NCI-H2081 treated with DMSO at 0.1 percent for 48 hours (cell line): ENCODE measurements at regions not wholly inside any gene's neighbourhood (a gene's known extent, or its start where the extent isn't known, plus 50 kb on each side); places are given as distances from the start of the nearest gene placed in this dataset.
"Not testable (repeated sequence)": the region's sequence is repeated elsewhere in the genome, so short reads cannot be mapped to it uniquely, and the experiment has no call there.

ENCODE experiments used
- DNase-seq: peaks from one replicate; lab custom pipeline; 2025; lab: John Stamatoyannopoulos, UW

DNA sequence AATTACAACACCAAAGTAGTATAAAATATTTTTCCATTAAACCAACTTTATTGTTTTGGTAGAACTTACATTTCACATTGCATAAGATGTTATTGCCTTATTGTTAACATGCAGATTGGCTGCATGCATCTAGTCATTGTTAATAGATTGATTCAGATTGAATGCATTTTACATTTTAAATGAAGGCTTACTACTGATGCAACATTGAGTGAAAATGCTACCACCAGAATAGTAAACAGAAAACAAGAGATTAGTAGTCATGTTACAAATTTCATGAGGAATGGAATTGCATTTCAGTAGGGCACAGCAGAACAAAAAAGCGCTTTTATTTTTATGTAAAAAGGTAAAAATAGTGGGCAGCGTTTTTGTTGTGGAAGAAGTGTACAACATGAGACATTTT is 298.3 kb downstream of the ARL4A start:
- DNase-seq, result no peak

DNA sequence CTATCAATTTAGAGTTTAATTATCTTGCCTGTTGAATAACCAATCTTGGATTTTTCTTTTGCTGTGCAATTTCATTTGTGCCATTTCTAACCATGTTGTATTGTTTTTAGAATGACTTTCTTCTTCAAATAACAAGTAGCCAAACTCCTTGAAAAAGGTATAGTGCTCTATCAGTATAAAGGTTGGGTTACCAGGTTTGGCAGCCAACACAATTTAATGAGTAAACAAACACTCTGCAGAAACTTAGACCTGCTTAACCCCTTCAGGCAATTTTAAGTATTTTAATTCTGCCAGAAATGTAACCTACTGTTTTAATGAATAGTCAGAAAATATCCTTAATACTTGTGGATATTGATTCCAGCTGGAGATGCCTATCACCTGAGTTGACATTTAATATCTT is 299.8 kb downstream of the ARL4A start:
- no peak for DNase-seq

DNA sequence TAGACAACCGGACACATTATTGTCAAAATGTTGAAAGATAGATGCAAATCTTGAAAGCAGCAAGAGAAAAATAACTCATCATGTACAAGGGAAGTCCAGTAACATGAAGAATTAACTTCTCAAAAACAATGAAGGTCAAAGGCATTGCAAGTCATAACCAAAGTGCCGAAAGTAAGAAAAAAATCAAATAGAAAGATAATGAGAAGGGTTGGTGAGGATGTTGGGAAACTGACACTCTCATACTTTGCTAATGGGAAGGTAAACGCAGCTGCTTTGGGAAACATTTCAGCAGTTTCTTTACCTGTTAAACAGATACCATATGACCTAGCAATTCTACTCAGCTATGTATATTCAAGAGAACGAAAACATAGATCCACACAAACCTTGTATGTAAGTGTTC is 303.0 kb downstream of the ARL4A start:
- DNase-seq, result no peak

DNA sequence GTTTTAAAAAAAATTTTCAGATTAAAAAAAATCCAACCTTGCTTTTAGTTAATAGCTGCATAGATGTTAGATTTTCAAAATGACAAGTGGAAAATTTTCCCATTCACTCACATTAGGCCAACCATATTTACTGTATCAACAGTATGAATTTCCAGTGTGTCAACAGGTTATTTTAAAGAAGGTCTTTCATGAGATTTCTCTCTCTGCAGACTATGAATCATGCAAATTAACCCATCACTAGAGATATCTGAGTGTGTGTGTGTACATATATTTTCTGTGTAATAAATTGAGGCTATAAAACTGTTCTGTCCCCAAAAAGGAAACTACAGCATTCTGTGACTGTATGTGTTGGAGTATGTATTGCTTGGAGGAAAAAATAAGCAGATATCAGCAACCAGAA is 305.6 kb downstream of the ARL4A start:
- no peak for DNase-seq

DNA sequence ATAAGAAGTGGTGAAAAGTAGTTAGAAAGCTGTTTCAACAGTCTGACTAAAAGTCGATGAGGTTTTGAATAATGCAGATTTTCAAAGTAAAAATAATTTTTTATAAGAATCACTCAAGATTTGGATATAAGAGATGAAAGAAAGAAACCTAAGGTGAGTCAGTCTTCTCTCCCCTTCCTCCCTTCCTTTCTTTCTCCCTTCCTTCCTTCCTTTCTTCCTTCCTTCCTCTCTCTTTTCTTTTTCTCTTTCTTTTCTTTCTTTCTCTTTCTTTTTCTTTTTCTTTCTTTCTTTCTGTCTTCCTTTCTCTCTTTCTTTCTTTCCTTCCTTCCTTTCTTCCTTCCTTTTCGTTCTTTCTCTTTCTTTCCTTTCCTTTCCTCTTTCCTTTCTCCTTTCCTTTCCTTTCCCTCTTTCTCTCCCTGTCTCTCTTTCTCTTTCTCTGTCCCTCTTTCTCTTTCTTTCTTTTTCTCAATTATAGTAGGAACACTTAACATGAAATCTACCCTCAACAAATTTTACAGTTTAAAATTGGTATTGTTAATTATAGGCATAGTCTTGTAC is 308.6 kb downstream of the ARL4A start:
- DNase-seq, result no peak

DNA sequence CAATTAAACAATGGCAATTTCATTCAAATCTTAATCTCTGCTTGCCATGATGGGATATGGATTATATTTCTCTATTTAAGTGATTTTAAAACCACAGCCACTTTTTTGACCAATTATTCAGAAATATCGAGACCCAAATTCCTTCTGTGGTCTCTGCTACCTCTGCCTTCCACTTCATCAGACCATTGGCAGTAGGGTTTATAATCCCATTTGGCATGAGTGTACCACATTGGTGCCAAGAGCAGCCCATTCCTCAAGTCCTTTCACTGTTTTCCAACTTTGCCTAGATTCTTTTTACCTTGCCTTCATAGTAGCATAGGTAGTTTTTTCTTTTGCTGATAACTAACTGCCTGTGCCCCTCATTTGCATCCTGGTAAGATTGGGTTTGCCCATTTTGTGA is 319.9 kb downstream of the ARL4A start:
- DNase-seq, result no peak

DNA sequence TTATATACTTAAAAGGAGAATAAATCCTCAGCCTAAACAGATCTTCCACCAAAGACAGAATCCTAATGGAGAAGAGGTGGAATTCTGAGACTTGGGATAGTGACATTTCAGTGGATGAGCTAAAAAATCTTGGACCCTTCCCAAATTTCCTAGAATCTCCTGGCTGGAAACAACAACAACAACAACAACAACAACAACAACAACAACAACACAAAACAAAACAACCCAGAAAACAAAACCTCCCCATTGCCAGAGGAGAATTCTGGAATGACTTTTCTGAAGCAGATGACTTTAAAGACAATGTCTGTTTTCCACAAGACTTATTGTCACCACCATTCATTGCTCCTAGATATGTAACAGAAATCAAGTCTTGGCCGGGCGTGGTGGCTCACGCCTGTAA is 322.1 kb downstream of the ARL4A start:
- DNase-seq, result no peak

DNA sequence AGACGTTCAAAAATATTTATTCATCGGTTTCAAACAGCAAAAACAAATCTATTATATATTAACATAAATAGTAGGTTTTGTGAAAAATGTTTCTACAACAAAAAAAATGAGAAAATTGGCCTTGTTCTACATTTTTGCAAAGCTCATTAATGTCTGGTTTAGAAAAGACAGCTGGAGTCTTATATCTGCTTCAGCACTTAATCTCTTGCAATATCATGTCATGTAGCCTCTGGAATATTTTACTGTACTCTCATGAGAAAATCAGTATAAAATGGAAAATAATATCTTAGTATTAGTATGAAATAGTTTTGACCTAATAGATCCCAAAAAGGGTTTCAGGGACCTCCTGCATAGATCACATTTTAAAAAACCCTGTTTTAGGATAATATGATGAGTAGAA is 326.6 kb downstream of the ARL4A start:
- DNase-seq, result no peak

DNA sequence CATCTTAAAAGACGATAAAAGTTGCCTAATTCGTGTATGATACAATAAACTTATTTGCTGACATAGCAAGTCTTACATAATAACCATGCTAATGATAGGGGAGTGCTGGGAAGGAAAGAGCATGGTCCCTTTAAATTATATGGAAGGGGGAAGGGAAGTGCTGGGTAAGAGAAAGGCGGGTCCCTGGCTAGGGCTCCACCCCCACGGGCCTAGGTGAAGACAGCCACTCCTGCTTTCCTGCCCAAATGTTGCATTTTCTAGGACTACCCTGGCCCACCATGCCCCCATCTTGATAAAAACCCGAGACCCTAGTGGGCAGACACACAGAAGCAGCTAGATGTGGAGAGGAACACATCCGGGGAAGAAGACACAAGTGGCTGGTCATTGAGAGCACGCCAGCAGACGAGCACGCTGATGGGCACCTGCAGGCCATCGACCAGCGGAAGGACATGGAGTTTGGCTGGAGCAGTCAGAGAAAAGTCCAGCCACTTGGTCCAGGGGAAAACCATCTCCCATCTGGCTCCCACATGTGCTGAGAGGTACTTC is 328.7 kb downstream of the ARL4A start:
- no peak for DNase-seq

DNA sequence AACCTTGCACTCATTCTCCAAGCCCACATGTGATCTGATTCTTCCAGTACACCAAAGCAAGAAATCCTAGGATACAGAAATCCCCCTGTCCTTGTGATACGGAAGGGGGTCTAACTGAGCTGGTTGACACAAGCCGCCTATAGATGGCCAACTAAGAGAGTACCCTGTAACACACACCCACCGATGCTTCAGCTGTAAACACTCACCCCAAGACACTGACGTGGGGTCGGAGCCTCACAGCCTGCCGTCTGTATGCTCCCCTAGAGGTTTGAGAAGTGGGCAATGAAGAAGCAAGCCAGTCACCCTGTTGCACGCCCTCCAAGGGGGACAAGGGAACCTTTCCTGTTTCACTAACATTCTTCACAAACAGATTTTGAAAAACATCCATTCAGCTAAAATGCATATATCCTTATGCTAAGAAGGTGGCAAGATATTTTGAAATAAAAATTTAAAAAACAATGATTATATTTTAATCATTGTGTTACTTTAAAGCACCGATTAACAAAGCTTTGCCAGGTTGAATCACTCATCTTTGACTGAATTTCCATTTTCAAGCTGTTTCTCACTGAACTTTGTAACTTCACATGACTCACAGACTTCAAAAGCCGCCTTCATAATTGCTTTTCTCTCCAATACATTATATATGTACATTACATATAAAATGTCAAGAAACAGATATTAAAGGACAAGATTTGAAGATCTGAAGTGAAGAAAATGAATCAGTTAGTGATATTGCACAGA is 329.3 kb downstream of the ARL4A start:
- no peak for DNase-seq

DNA sequence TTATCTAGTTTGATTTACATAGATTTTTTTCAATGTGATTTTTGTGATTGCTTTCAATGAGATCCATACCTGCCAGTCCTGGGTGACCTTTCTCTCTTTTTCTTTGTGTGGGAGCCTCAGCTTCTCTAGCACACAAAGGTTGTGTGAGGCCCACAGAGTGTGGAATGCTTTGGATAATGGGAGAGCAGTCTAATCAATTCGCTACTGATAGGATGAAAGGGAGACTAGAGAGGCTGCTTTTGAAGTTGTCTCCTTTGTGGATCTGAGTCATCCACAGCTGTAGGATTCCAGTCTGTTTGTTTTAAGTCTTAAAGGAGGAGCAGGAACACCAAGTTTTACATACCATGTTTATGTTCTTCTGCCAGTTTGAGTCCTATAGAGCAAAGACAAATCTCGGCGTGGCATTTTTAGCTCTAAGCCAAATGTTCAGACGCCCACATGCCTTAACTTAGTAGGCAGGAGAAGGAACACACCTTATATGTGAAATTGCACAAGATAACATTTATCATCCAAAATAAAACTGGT is 330.0 kb downstream of the ARL4A start:
- DNase-seq, result no peak

DNA sequence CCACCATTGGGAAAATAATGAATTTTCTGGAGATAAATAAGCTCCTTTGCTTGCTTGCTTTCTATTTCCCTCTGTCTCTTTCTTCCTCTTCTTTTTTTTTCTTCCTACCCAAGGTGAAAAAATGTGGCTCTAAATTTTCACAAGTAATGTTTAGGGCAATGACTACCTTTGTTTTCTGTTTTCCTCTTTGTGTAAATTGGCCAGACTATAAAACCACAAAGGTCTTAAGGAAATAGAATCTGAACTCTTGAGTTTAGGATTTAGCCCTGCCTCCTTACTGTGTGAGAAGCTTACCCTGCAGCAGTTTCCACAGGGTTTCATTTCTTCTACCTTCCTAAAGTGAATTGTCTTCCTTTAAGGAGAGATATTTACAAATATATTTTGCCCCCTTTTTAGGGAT is 330.4 kb downstream of the ARL4A start:
- DNase-seq, result no peak

DNA sequence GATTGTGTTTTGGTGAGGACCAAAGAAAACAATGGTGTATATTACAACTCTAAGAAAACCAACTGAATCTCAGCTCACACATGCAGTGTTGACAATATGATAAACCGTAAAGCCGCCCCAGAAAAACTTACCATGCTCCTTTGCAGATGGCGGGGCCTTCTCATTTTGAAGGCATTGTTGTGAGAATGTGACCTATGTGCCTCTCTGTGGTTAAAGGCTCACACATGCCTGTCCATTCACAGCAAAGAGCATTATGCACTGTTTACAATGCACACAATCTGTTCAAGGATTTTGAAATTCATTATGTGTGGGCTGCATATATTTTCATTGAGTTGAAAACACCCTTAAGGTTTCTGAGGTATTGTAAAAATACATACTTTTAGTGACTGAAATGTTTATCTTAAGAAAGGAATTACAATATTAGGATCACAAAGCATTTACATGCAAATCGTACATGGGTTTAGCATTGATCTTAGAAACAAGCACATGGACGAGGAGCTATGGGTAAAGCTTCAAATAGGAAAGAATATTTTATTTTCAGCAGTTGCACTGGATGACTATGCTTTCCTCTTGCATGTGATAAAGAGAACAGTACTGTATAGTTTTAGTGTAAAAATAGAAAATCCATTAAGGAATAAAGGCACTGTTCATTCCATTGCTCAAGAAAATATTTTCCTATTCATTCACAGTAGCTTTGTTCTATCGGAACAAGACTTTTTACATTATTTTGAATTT is 334.3 kb downstream of the ARL4A start:
- DNase-seq, result no peak

DNA sequence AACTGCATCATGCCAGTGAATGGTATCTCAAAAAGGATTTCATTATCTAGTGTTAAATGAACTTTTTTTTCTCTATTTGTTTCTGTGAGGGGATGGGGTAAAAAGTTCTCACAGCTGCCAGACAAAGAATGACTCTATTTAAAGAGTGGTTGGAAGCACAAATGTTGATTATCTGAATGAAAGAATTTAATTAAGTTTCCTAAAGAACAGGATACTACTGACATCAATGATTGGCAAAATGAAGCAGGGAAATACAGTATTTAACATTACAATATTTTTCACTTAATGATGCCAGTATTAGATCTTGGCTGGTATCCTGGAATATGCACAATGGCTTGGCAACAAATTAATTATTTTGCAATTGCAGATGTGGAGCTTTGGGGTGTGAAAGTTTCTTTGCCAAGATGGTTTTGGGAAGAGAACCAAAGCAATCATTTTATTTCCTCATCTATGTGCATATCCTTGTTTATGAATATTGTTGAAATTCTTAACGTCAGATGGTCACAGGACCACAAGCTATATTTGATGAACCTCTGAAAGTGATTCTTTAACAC is 336.8 kb downstream of the ARL4A start:
- DNase-seq, result no peak

DNA sequence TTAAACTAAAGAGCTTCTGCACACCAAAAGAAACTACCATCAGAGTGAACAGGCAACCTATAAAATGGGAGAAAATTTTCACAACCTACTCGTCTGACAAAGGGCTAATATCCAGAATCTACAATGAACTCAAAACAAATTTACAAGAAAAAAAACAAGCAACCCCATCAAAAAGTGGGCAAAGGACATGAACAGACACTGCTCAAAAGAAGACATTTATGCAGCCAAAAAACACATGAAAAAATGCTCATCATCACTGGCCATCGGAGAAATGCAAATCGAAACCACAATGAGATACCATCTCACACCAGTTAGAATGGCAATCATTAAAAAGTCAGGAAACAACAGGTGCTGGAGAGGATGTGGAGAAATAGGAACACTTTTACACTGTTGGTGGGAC is 337.6 kb downstream of the ARL4A start:
- not testable (repeated sequence) for DNase-seq

DNA sequence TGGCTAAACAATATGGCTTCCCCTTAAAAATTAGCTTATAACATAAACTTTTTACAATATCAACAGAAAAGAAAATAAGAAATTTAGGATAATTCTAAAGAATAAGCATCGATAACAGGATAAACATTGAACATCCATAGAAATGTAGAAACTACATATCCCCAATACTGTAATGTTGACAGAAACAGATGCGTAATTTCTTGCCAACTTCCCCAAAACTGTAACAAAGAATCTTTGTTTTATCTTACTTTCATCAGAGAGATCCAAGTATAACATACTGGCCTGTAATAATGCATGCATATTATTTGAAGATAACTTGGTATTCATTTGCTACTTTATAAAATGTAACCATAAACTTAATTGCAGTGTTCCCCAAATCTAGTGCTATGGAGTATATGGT is 339.9 kb downstream of the ARL4A start:
- no peak for DNase-seq

DNA sequence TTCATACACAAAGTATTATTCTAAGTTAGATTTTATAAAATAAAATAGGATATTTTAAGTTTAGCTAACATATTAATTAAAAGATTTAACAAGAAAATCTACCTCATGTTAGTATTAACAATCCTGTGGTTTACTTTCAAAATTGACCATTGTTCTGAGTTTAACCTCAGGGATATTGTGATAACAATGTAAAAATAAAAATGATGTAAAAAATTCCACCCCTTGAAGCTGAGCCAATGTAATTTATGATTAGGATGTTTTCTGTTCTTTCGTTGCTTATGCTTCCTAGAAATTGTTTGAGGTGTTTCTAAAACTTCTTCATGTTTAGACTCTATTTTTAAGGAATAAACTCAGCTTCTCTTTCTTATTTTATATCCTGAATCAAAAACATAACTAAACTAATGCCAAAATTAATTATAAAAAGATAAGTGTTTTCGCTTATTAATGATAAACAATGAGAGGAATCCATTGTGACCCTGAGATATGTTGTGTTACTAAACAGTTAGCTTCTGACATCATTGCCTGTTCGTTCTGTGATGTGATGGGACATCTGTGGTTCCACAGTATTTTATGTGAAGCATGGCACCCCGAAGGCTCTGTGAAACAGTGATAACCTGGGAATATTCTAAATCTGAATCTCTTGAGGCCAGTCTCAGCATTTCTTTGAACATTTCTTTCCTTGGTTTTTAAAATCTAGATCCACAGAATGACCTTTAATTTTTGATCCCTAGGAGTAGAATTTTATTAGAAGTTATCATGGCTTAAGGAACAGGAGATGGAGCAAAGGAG is 340.8 kb downstream of the ARL4A start:
- no peak for DNase-seq

DNA sequence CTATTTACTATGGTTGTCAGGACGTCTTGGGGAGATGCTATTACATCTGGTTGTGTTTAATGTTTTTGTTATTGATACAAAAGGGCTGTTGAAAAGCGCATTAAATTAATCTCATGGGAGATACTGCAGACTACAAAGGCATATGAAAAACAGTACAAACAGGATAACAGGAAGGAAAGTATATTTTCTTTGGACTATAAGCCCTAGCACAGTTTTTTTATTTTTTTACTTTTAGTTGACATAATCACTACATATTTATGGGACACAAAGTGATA is 341.3 kb downstream of the ARL4A start:
- DNase-seq, result no peak

DNA sequence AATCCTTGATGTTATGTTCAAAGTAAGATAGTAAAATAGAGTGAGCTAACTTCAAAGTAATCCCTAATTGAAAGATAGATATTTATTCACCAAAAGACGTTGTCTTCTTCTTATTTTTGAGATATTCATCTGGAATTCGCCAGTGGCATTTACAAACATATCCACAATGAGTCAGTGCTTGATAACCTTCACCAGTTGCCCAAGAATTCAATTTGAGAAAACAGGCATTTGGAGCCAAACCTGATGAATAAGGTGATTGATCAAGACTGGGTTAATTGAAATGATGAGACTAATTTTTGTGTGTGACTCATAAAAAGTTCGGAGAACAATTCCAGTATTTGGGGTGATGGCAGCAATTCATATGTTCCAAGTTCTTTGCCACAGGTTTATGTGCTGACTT is 344.0 kb downstream of the ARL4A start:
- DNase-seq, result no peak

DNA sequence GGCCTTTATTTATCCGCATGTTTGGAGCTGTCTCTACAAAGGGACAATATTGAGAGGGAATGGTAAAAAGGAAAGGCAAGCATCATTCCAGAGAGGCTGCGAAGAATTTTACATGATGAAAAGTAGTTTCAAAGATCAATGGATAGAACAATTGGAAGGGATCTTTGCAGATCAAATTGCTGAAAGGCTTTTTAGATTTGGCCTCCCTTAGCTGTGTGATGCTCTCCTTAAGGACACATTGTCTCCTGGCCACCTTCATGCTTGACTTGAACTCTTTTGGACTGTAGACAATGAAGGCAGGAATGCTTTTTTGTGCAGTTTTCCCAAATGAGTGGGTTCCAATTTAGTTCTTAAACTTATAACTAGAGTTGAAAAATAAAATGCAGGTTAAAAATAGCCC is 344.7 kb downstream of the ARL4A start:
- no peak for DNase-seq

DNA sequence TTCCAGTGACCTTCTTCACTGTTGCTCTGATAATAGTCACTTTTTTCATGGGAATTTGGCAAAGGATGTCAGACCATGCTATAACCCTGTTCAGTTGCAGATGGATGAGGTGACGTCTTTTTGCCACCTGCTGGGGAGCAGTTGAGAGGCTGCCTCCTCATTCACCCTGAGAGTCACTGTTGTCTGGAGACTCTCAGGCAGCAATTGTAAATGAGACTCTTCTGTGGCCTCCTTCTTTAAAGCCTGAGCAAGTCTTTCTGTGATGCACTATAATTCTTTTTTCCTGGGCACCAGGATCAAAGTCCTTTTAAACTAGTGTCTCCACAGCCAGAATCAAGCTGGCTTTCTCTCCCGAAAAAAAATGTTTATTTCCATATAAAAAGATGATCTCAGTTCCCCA is 345.1 kb downstream of the ARL4A start:
- DNase-seq, result no peak

DNA sequence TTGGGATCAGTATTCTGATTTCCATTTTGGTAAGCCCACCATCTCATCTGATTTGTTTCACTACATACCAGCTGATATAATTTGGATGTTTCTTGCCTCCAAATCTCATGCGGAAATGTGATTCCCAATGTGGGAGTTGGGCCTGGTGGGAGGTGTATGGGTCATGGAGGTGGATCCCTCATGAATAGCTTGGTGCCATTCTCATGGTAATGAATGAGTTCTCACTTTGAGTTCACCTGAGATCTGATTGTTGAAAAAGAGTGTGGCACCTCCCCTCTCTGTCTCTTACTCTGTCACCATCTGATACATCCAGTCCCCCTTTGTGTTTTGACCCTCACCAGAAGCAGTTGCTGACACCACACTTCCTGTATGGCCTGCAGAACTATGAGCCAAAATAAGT is 347.3 kb downstream of the ARL4A start:
- no peak for DNase-seq
